Testis (tissue), 2 donors: ENCODE measurements at regions not wholly inside any gene's neighbourhood (a gene's known extent, or its start where the extent isn't known, plus 50 kb on each side); places are given as distances from the start of the nearest gene placed in this dataset.
"Not testable (repeated sequence)": the region's sequence is repeated elsewhere in the genome, so short reads cannot be mapped to it uniquely, and the experiment has no call there.

Source experiments
- DNase-seq: peaks from one replicate; pipeline ENCODE4 v3.0.0-alpha.2; 2019
- H3K27ac ChIP-seq, 2 donors: fragments of 200-600 bp; sonication (generic); one replicate each; pipeline ENCODE4 v1.5.1; 2019
- H3K27me3 ChIP-seq: fragments of 200-600 bp; sonication (generic); one replicate; pipeline ENCODE4 v1.5.1; 2019
- H3K36me3 ChIP-seq: fragments of 200-600 bp; sonication (generic); one replicate; pipeline ENCODE4 v1.5.1; 2017; ENCODE audit warnings: low read depth; ENCODE audit errors: missing control alignments
- H3K4me1 ChIP-seq: fragments of 200-600 bp; sonication (generic); one replicate; pipeline ENCODE4 v1.5.1; 2019
- H3K4me3 ChIP-seq, 2 donors: fragments of 200-600 bp; sonication (generic); one replicate each; pipeline ENCODE4 v1.5.1; 2017 to 2019
- H3K9me3 ChIP-seq: fragments of 200-600 bp; sonication (generic); one replicate; pipeline ENCODE4 v1.5.1; 2017
- CTCF ChIP-seq, 3 experiments: fragments of 450-650 bp in 2 of 3; fragments of 200-600 bp in 1 of 3; sonication (generic) in 1 of 3; IDR thresholded peaks; one replicate each; pipeline ENCODE4 v1.5.1; 2016 to 2019; ENCODE audit warnings: antibody characterized with exemption in 3 of 3, mild to moderate bottlenecking in 2 of 3, moderate library complexity in 1 of 3
- POLR2A ChIP-seq: fragments of 450-650 bp; IDR thresholded peaks from one replicate; pipeline ENCODE4 v1.6.1; 2017; ENCODE audit warnings: antibody characterized with exemption, mild to moderate bottlenecking, moderate library complexity
- WGBS, 2 donors: methylation state at CpG; one replicate each; pipeline ENCODE4 v1.1.5; 2018; 5-methylcytosine and 5-hydroxymethylcytosine counted together
- intact Hi-C: fragments of 100-400 bp; cut with DNase I; formaldehyde crosslinking; loops from one replicate; pipeline ENCODE4 v1.15.1; 2023; ENCODE audit warnings: low total_unique reads

GRCh38 chr2:224101820-224102630 is 62.9 kb upstream of the SERPINE2 start:
- Histone ChIP-seq H3K9me3 (no peaks in the 10 kb centered on the region), H3K4me1 (no peaks in the 10 kb centered on the region), H3K27me3 (no peaks in the 10 kb centered on the region), H3K27ac (no peak overlapping the region), H3K4me3 (no peak overlapping the region), H3K36me3 (no peaks in the 10 kb centered on the region)
- DNase-seq = peak; percentile 27
- intact Hi-C loops = no loop called here
- TF ChIP-seq CTCF (IDR thresholded peaks at IDR 0.05) (no peak), POLR2A (no peak)
- WGBS, 2 donors = 58 to 71% methylated on average over 4 of the region's 4 CpGs

GRCh38 chr2:224099861-224100643 is 61.0 kb upstream of the SERPINE2 start:
- no peaks in the 10 kb centered on the region for H3K36me3 ChIP-seq
- H3K27me3 ChIP-seq = no peaks in the 10 kb centered on the region
- WGBS, 2 donors = 70 to 71% methylated on average over 4 of the region's 4 CpGs
- H3K4me1 ChIP-seq = no peaks in the 10 kb centered on the region
- H3K27ac ChIP-seq = no peak overlapping the region
- H3K9me3 ChIP-seq = no peaks in the 10 kb centered on the region
- H3K4me3 ChIP-seq = no peak overlapping the region
- DNase-seq = no peak
- TF ChIP-seq CTCF (IDR thresholded peaks at IDR 0.05) (no peak), POLR2A (no peak)
- intact Hi-C loops = no loop called here

GRCh38 chr2:224098481-224099230 is 59.6 kb upstream of the SERPINE2 start:
- no peaks in the 10 kb centered on the region for H3K4me1 ChIP-seq
- peak; percentile 39 for DNase-seq
- H3K27ac ChIP-seq = no peak overlapping the region
- H3K9me3 ChIP-seq = no peaks in the 10 kb centered on the region
- intact Hi-C loops = no loop called here
- no peaks in the 10 kb centered on the region for H3K36me3 ChIP-seq
- no peak for TF ChIP-seq CTCF (IDR thresholded peaks at IDR 0.05)
- no peak for TF ChIP-seq POLR2A
- 29 to 44% methylated on average over 16 of the region's 16 CpGs for WGBS, 2 donors
- no peaks in the 10 kb centered on the region for H3K27me3 ChIP-seq
- H3K4me3 ChIP-seq = no peak overlapping the region

DNA sequence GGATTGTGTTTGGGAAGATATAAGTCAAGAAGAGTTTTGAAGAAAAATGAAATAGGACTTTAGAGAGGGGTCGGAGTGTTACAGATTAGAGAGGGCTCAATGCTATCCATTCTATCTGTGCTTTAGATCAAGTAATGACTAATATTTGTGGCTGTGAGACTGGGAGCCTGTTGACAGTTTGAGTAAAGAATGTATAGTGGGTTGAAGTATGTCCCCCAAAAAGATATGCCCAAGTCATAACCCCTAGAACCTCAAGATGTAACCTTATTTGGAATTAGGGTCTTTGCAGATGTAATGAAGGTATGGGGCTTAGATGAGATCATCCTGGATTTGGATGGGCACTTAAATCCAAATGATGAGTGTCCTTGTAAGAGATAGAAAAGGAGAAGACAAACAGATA is 55.3 kb upstream of the SERPINE2 start:
- TF ChIP-seq POLR2A = no peak
- TF ChIP-seq CTCF (IDR thresholded peaks at IDR 0.05) = no peak
- Histone ChIP-seq H3K36me3 (no peaks in the 10 kb centered on the region), H3K27ac (no peak overlapping the region), H3K4me3 (no peak overlapping the region), H3K27me3 (no peaks in the 10 kb centered on the region), H3K4me1 (no peaks in the 10 kb centered on the region), H3K9me3 (no peaks in the 10 kb centered on the region)
- 94 to 96% methylated on average over 1 of the region's 1 CpG for WGBS, 2 donors
- DNase-seq = no peak
- intact Hi-C loops = no loop called here

GRCh38 chr2:224091671-224092070 is 52.6 kb upstream of the SERPINE2 start:
- DNase-seq, H3K27me3 ChIP-seq, H3K36me3 ChIP-seq, H3K4me3 ChIP-seq, H3K27ac ChIP-seq, H3K9me3 ChIP-seq, H3K4me1 ChIP-seq, intact Hi-C loops: not testable (repeated sequence)
- 74 to 89% methylated on average over 5 of the region's 5 CpGs for WGBS, 2 donors

DNA sequence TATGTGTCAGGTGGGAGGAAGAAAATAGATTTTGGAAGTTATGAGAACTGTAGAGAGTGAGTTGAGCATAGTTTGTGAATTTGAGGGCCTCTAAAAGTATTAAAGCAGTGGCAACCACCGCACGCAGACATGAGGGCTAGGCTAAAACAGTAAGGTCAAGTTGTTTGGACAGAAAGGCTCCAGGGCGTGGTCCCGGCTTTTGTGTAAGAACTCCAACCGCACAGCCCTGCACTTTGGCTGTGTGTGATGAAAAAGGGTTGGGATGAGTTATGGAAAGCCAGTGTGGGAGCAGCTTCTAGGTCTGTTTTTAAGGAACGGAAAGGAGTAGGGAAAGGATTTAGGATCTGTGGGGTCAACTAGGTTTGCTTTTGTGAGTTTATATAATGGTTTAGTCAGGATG is 50.5 kb upstream of the SERPINE2 start:
- H3K9me3 ChIP-seq, H3K27ac ChIP-seq, H3K27me3 ChIP-seq, DNase-seq, H3K4me1 ChIP-seq, H3K36me3 ChIP-seq, H3K4me3 ChIP-seq, intact Hi-C loops: not testable (repeated sequence)
- 85 to 96% methylated on average over 6 of the region's 6 CpGs for WGBS, 2 donors
